ENCODE measurements at regions not wholly inside any gene's neighbourhood (a gene's known extent, or its start where the extent isn't known, plus 50 kb on each side); places are given as distances from the start of the nearest gene placed in this dataset.
A peak's percentile ranks its signal among the peaks of the same experiment; 100 is the strongest.
"Not testable (repeated sequence)": the region's sequence is repeated elsewhere in the genome, so short reads cannot be mapped to it uniquely, and the experiment has no call there.

DNA sequence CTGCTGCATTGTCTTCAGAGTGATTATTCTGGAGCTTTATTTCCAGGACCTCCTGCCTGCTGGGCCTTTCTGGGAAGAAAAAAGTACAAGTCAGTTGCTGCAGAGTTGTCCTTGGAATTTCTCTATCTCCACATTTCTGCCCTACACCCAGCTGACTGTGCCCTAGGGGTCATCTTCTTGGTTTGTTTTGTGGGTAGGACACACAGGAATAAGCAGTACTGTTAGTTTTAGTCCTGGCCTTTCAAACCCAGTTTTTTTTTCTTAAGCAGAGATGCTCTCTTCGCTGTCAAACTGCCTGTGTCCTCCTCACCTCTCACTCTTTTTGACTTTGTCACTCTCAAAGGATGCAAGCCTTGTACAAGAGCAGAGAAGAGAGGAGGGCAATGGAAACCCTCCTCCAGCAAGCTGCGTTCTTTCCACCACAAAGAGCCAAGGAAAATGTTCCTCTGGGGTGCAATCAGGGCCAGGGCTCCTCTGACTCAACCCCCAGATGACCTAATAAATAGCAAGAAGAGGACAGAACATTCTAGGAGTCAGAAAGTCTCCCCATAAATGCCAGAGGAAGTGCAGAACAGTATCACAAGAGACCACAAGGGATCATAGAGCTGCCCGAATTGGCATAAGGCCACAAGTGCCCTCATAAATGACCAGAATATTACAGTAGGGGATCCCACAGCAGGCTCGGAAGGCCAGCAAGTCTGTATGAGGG, 186.2 kb downstream of the RCHY1 start:
- peak; percentile 91 for DNase-seq (ENCODE audit: low read depth)
- TF ChIP-seq, protein P1, sequence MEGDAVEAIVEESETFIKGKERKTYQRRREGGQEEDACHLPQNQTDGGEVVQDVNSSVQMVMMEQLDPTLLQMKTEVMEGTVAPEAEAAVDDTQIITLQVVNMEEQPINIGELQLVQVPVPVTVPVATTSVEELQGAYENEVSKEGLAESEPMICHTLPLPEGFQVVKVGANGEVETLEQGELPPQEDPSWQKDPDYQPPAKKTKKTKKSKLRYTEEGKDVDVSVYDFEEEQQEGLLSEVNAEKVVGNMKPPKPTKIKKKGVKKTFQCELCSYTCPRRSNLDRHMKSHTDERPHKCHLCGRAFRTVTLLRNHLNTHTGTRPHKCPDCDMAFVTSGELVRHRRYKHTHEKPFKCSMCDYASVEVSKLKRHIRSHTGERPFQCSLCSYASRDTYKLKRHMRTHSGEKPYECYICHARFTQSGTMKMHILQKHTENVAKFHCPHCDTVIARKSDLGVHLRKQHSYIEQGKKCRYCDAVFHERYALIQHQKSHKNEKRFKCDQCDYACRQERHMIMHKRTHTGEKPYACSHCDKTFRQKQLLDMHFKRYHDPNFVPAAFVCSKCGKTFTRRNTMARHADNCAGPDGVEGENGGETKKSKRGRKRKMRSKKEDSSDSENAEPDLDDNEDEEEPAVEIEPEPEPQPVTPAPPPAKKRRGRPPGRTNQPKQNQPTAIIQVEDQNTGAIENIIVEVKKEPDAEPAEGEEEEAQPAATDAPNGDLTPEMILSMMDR (IDR thresholded peaks at IDR 0.05; ENCODE audit: insufficient read depth, low read depth, low read length), result no peak
- H3K4me3 ChIP-seq (ENCODE audit: low read depth, low read length), result no peak overlapping the region

DNA sequence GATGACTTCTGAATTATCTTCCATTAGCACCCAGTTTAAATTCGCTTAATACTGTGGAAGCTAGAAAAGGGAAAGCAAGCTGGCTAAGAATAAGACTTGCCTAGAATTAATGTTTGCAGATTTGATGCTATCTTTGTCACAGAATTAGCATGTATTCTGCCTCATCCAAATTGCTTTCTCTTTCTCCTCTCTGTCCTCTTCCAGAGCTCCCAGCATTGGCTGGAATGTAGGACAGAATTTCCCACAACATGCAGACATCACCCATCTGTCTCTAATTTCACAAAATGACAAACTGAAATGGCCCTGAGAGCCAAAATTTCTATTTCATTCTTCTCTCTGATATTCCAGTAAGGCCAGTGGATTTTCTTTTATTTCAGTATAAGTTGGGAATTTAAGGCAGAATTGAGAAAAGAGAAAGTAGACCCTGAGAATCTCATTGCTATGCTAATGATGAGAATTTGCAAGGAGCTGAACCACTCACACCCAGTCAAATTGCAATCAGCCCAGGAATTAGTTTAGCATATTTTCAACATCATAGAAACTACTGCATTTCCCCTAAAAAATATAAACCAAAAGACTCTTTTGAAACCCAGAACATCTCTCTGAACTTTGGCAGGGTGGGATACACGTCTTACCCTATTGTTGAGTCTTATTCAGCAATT, 188.8 kb downstream of the RCHY1 start:
- no peak for DNase-seq (ENCODE audit: low read depth)

DNA sequence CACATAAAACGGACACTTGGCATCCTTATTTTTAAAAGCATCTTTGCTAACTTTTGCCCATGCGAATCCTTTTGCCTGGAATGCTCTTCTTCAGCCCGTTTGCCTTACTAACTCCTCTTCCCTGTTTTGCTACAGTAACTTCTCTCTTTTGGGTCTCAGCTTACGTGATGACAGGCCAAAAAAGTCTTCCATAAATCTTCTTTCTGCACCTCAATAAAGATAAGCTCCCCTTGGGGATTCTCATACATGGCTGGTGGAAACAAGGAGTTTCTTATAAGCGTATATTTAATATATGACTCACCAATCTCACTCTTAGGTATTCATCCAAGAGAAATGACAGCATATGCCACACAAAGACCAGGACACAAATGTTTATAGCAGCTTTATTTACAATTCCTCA, 192.7 kb downstream of the RCHY1 start:
- H3K4me3 ChIP-seq (ENCODE audit: low read depth, low read length), result no peak overlapping the region
- DNase-seq (ENCODE audit: low read depth), result peak; percentile 42
- TF ChIP-seq, protein P1 (IDR thresholded peaks at IDR 0.05; ENCODE audit: insufficient read depth, low read depth, low read length), result no peak

More for the DNA sequence above, 188.8 kb downstream of the RCHY1 start:
- H3K4me3 ChIP-seq (ENCODE audit: low read depth, low read length), result no peak overlapping the region
- TF ChIP-seq, protein P1 (IDR thresholded peaks at IDR 0.05; ENCODE audit: insufficient read depth, low read depth, low read length), result no peak

DNA sequence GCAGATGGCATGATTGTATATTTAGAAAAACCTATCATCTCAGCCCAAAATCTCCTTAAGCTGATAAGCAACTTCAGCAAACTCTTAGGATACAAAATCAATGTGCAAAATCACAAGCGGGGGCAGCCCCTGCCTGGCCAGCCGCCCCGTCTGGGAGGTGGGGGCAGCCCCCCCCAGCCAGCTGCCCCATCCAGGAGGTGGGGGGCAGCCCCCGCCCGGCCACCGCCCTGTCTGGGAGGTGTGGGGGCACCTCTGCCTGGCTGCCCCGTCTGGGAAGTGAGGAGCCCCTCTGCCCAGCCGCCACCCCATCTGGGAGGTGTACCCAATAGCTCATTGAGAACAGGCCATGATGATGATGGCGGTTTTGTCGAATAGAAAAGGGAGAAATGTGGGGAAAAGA, 196.6 kb downstream of the RCHY1 start:
- not testable (repeated sequence) for H3K4me3 ChIP-seq (ENCODE audit: low read depth, low read length); DNase-seq (ENCODE audit: low read depth)

DNA sequence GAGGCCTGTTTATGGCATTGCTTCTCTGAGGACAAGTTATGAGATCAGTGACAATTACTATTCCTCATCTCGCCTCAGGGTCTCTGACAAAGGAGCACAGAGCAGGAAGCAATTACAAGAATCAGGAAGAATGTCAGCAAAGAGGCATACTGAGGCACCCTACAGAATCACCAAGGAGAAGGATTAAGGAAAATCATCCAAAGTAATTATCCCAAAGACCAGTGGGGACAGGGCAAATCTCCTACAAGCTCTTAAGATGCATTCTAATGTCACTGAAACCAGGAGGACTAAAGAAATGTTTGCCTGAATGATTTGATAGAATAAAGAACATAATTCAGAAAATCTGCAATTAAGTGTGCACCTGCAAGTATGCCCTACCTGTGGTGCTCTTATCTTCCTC, 206.2 kb downstream of the RCHY1 start:
- no peak for DNase-seq (ENCODE audit: low read depth)
- no peak overlapping the region for H3K4me3 ChIP-seq (ENCODE audit: low read depth, low read length)
- TF ChIP-seq, protein P1 (IDR thresholded peaks at IDR 0.05; ENCODE audit: insufficient read depth, low read depth, low read length), result no peak

DNA sequence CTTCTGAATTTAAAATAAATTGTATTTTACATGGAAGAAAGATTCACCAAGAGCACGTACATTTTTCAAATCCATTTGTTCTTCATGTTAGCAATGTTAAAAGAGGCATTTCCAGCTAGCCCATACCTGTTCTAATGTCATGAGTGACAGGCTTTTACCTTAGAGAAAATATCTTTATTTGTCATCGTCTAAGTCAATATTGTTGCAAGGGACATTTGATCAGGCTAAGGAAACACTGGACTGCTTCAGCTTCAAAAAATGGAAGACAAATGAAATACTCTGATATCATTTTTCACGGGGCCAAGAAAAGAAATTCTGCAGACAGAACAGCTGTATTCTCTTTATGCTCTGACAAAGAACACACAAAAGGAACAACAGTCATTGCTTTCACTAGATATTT, 207.7 kb downstream of the RCHY1 start:
- DNase-seq (ENCODE audit: low read depth), result no peak
- TF ChIP-seq, protein P1 (IDR thresholded peaks at IDR 0.05; ENCODE audit: insufficient read depth, low read depth, low read length), result no peak
- H3K4me3 ChIP-seq (ENCODE audit: low read depth, low read length), result no peak overlapping the region

DNA sequence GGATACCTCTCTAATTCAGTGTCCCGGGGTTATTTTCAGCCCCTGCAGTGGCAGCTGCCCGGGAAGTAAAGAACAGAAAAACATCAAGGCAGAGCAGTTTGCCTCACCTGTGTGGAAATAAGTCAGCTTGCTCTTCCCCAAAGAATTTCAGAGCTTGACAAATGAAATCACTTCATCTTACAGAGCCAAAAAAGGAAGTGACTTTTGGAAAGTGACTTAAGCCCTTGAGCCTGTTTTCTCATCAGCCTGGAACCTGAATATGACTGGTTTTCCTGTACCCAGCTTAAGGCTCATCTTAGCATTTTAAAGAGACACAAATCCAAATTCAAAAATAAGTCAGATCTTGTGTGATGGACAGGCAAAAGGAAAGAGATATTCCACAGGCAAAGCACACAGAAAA, 211.6 kb downstream of the RCHY1 start:
- TF ChIP-seq, protein P1 (IDR thresholded peaks at IDR 0.05; ENCODE audit: insufficient read depth, low read depth, low read length), result no peak
- no peak overlapping the region for H3K4me3 ChIP-seq (ENCODE audit: low read depth, low read length)
- DNase-seq (ENCODE audit: low read depth), result no peak

All from fibroblast of villous mesenchyme (primary cell).